ENCODE measurements at regions not wholly inside any gene's neighbourhood (a gene's known extent, or its start where the extent isn't known, plus 50 kb on each side); places are given as distances from the start of the nearest gene placed in this dataset.

DNA sequence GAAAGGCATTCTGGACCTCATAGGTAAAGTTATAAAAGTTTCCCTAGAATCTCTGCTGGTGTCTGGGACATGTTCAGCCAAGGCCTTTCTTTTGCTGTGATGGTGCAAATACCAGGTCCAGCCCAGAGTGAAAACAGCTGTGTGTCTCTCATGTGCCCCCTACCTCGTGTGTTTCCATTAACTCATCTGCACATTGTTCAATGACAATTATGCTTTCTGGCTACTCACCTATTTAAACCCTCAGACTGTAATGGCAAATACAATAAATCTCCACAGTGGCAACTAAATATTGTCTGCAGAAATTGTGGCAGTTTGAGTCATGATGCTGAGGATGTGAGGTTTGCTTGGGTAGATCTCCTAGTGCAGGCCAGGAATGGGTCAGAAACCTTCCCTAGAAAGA lies 53.1 kb upstream of the GALNT15 start:
- TF ChIP-seq CTCF (IDR thresholded peaks at IDR 0.05) (no peak), POLR2A (IDR thresholded peaks at IDR 0.05) (no peak)
